OCI-LY1 (cell line): ENCODE measurements at regions not wholly inside any gene's neighbourhood (a gene's known extent, or its start where the extent isn't known, plus 50 kb on each side); places are given as distances from the start of the nearest gene placed in this dataset.

Source experiments
- H2AFZ ChIP-seq: fragments of 200-600 bp; sonication (generic), shearing (Covaris generic); 2 replicates; pipeline ENCODE4 v1.6.0; 2014; ENCODE audit warnings: antibody characterized with exemption, mild to moderate bottlenecking, low read length
- H3F3A ChIP-seq: fragments of 200-600 bp; sonication (generic), shearing (Covaris generic); 2 replicates; pipeline ENCODE4 v1.6.0; 2014; ENCODE audit warnings: mild to moderate bottlenecking, antibody characterized with exemption, low read length, moderate library complexity; ENCODE audit not compliant: insufficient read depth
- H3K27ac ChIP-seq: fragments of 200-600 bp; sonication (generic); 2 replicates; pipeline ENCODE4 v1.5.1; 2014; ENCODE audit warnings: low read length, mixed run types, mild to moderate bottlenecking, low read depth; ENCODE audit not compliant: poor library complexity, severe bottlenecking
- H3K27me3 ChIP-seq: fragments of 200-600 bp; sonication (generic); 2 replicates; pipeline ENCODE4 v1.6.0; 2014; ENCODE audit warnings: antibody characterized with exemption, mild to moderate bottlenecking, low read length, moderate library complexity; ENCODE audit not compliant: insufficient read depth
- H3K36me3 ChIP-seq: fragments of 200-600 bp; sonication (generic); 2 replicates; pipeline ENCODE4 v1.6.1; 2014; ENCODE audit warnings: mild to moderate bottlenecking, antibody characterized with exemption, low read length, moderate library complexity, mixed read lengths; ENCODE audit not compliant: insufficient read depth
- H3K4me1 ChIP-seq: fragments of 200-600 bp; sonication (generic); 2 replicates; pipeline ENCODE4 v1.5.1; 2014; ENCODE audit warnings: mild to moderate bottlenecking, low read length, moderate library complexity; ENCODE audit not compliant: insufficient read depth, severe bottlenecking
- H3K4me2 ChIP-seq: fragments of 200-600 bp; sonication (generic), shearing (Covaris generic); 2 replicates; pipeline ENCODE4 v1.6.1; 2014; ENCODE audit warnings: low read length
- H3K4me3 ChIP-seq: fragments of 200-600 bp; sonication (generic); 2 replicates; pipeline ENCODE4 v1.5.1; 2014; ENCODE audit warnings: low read length, low read depth, mild to moderate bottlenecking, mixed read lengths; ENCODE audit not compliant: poor library complexity, severe bottlenecking
- H3K79me2 ChIP-seq: fragments of 200-600 bp; shearing (Covaris generic); 2 replicates; pipeline ENCODE4 v1.6.1; 2016; ENCODE audit warnings: mixed run types, low read length, mixed read lengths; ENCODE audit not compliant: insufficient read depth
- H3K9ac ChIP-seq: fragments of 200-600 bp; sonication (generic), shearing (Covaris generic); 2 replicates; pipeline ENCODE4 v1.6.1; 2014; ENCODE audit warnings: mild to moderate bottlenecking, low read length, mixed read lengths
- H3K9me2 ChIP-seq: fragments of 200-600 bp; sonication (generic), shearing (Covaris generic); 2 replicates; pipeline ENCODE4 v1.6.1; 2014; ENCODE audit warnings: low read depth, mild to moderate bottlenecking, low read length, mixed read lengths
- H3K9me3 ChIP-seq: fragments of 200-600 bp; shearing (Covaris generic); 2 replicates; pipeline ENCODE4 v1.6.1; 2014; ENCODE audit warnings: low read length, mixed read lengths
- H4K20me1 ChIP-seq: fragments of 200-600 bp; sonication (generic), shearing (Covaris generic); 2 replicates; pipeline ENCODE4 v1.6.0; 2016; ENCODE audit warnings: mild to moderate bottlenecking, low read length; ENCODE audit not compliant: insufficient read depth
- EZH2 ChIP-seq: fragments of 200-600 bp; sonication (generic), shearing (Covaris generic); IDR thresholded peaks from 2 replicates; pipeline ENCODE4 v1.8.0; 2017; ENCODE audit warnings: borderline replicate concordance, mixed run types, mild to moderate bottlenecking, antibody characterized with exemption, low read length, moderate library complexity, mixed read lengths
- TF ChIP-seq, protein P1 (sequence below): fragments of 200-600 bp; sonication (generic), shearing (Covaris generic); IDR thresholded peaks from 2 replicates; pipeline ENCODE4 v1.5.1; 2017; ENCODE audit warnings: mild to moderate bottlenecking, antibody characterized with exemption, low read length, moderate library complexity, mixed read lengths

DNA sequence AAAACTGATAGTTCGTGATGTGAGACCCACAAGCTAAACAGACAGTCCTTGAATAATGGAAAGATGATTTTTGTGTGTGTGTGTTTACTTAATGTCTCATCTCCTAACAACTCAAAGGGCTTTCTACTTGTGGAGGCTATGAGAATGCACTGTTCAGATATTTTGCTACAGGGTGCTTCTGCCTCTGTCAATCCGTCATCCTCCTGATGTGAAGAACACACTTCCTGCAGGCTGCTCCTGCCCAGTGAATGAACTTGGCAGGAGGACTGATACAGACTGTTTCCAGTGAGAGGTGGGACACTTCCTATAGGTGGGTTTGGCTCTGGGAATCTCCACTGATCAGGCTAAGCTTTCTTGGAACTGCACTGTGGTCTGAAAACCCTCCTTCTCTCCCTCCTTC lies 168.4 kb upstream of the STARD13 start:
- Histone ChIP-seq H3K27me3 (no peaks in the 10 kb centered on the region), H4K20me1 (no peaks in the 10 kb centered on the region), H2AFZ (no peak overlapping the region), H3K9me3 (no peaks in the 10 kb centered on the region), H3K79me2 (no peaks in the 10 kb centered on the region), H3K27ac (no peak overlapping the region), H3F3A (no peaks in the 10 kb centered on the region), H3K4me2 (no peak overlapping the region), H3K4me3 (no peak overlapping the region), H3K9me2 (no peaks in the 10 kb centered on the region), H3K9ac (no peak overlapping the region), H3K36me3 (no peaks in the 10 kb centered on the region), H3K4me1 (no peaks in the 10 kb centered on the region)
- TF ChIP-seq EZH2: no peak
- TF ChIP-seq, protein P1, sequence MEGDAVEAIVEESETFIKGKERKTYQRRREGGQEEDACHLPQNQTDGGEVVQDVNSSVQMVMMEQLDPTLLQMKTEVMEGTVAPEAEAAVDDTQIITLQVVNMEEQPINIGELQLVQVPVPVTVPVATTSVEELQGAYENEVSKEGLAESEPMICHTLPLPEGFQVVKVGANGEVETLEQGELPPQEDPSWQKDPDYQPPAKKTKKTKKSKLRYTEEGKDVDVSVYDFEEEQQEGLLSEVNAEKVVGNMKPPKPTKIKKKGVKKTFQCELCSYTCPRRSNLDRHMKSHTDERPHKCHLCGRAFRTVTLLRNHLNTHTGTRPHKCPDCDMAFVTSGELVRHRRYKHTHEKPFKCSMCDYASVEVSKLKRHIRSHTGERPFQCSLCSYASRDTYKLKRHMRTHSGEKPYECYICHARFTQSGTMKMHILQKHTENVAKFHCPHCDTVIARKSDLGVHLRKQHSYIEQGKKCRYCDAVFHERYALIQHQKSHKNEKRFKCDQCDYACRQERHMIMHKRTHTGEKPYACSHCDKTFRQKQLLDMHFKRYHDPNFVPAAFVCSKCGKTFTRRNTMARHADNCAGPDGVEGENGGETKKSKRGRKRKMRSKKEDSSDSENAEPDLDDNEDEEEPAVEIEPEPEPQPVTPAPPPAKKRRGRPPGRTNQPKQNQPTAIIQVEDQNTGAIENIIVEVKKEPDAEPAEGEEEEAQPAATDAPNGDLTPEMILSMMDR: no peak

DNA sequence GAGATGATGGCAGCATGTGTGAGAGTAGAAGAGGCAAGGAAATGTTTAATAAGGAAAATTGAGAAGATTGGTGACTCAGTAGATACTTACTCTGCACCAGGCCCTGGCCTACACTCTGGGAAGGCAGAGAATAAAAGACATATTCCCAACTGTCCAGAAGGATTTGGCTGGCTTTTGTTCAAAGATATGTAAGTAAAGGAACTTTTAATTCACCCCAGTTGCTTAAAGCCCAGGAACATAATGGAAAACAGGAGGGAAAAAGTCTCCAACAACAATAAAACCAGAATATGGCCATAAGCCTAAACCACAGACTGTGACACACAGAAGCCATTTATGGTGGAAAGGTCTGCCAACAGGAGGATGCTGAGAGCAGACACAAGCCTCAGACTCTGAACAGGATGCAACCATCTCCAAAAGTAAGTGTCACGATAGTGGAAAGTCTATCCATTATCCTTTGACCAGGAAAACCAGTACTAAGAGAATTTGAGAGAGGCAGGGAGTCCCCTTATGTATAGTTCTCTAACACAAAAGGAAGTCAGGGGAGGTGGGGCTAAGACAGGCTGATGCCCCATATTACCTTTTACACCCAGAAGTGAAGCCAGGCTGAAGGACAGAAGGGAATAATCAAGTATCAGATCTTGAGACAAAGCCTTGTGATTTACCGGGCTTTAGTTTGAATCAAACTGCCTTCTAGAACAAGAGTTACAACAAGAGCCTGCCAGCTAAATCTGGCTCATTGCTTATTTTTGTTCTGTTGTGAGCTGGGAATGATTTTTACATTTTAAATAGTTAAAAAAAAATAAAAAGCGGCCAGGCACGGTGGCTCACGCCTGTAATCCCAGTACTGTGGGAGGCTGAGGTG lies 169.5 kb upstream of the STARD13 start:
- Histone ChIP-seq H3F3A (no peaks in the 10 kb centered on the region), H3K4me3 (no peak overlapping the region), H3K9ac (no peak overlapping the region), H3K36me3 (no peaks in the 10 kb centered on the region), H3K9me3 (no peaks in the 10 kb centered on the region), H3K9me2 (no peaks in the 10 kb centered on the region), H3K27ac (no peak overlapping the region), H3K27me3 (no peaks in the 10 kb centered on the region), H3K79me2 (no peaks in the 10 kb centered on the region), H3K4me1 (no peaks in the 10 kb centered on the region), H2AFZ (no peak overlapping the region), H3K4me2 (no peak overlapping the region), H4K20me1 (no peaks in the 10 kb centered on the region)
- no peak for TF ChIP-seq EZH2
- TF ChIP-seq, protein P1: no peak

DNA sequence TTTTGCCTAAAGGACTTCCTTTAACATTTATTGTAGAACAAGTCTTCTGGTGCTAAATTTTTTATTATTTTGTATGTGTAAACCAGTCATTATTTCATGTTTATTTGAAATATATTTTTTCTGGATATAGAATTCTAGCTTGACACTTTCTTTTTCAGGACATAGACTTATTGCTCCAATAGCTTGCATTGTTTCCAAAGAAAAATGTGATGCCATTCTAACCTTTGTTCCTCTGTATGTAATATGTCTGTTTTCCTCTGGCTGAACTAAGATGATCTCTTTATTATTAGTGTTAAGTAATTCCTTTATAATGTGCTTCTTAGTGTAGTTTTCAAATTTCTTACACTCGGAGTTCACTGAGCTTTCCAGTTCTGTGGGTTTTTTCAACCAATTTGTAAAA lies 174.1 kb upstream of the STARD13 start:
- Histone ChIP-seq H4K20me1 (no peaks in the 10 kb centered on the region), H3K36me3 (no peaks in the 10 kb centered on the region), H3K9me2 (no peaks in the 10 kb centered on the region), H3K4me3 (no peak overlapping the region), H3K79me2 (no peaks in the 10 kb centered on the region), H3F3A (no peaks in the 10 kb centered on the region), H3K9me3 (no peaks in the 10 kb centered on the region), H3K4me2 (no peak overlapping the region), H3K27me3 (no peaks in the 10 kb centered on the region), H2AFZ (no peak overlapping the region), H3K9ac (no peak overlapping the region), H3K27ac (no peak overlapping the region), H3K4me1 (no peaks in the 10 kb centered on the region)
- TF ChIP-seq, protein P1: no peak
- no peak for TF ChIP-seq EZH2
